IMR-90 (cell line): ENCODE measurements at regions not wholly inside any gene's neighbourhood (a gene's known extent, or its start where the extent isn't known, plus 50 kb on each side); places are given as distances from the start of the nearest gene placed in this dataset.
"Not testable (repeated sequence)": the region's sequence is repeated elsewhere in the genome, so short reads cannot be mapped to it uniquely, and the experiment has no call there.

Source experiments
- CHD1 ChIP-seq: IDR thresholded peaks from 2 replicates; pipeline ENCODE4 v1.6.1; 2012; ENCODE audit warnings: low read depth, low read length, improper control_type of control experiment
- MAFK ChIP-seq: IDR thresholded peaks from 2 replicates; pipeline ENCODE4 v1.6.1; 2012; ENCODE audit warnings: low read depth, low read length, improper control_type of control experiment
- TF ChIP-seq, protein P1 (sequence below): conservative IDR thresholded peaks from 2 replicates; pipeline ENCODE4 v1.5.1; 2012; ENCODE audit warnings: mild to moderate bottlenecking, low read depth, low read length, improper control_type of control experiment

GRCh38 chr5:130817598-130818384, 347.3 kb downstream of the HINT1 start:
- TF ChIP-seq, protein P1, sequence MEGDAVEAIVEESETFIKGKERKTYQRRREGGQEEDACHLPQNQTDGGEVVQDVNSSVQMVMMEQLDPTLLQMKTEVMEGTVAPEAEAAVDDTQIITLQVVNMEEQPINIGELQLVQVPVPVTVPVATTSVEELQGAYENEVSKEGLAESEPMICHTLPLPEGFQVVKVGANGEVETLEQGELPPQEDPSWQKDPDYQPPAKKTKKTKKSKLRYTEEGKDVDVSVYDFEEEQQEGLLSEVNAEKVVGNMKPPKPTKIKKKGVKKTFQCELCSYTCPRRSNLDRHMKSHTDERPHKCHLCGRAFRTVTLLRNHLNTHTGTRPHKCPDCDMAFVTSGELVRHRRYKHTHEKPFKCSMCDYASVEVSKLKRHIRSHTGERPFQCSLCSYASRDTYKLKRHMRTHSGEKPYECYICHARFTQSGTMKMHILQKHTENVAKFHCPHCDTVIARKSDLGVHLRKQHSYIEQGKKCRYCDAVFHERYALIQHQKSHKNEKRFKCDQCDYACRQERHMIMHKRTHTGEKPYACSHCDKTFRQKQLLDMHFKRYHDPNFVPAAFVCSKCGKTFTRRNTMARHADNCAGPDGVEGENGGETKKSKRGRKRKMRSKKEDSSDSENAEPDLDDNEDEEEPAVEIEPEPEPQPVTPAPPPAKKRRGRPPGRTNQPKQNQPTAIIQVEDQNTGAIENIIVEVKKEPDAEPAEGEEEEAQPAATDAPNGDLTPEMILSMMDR, result not testable (repeated sequence)
- not testable (repeated sequence) for TF ChIP-seq CHD1, MAFK
